Mesodermal cell (in vitro differentiated cells): ENCODE measurements at regions not wholly inside any gene's neighbourhood (a gene's known extent, or its start where the extent isn't known, plus 50 kb on each side); places are given as distances from the start of the nearest gene placed in this dataset.

Source experiments
- H3K27ac ChIP-seq: 2 replicates; pipeline ENCODE4 v1.7.0; 2013; ENCODE audit warnings: mild to moderate bottlenecking, low read depth, low read length, moderate library complexity; ENCODE audit not compliant: severe bottlenecking
- H3K36me3 ChIP-seq: 2 replicates; pipeline ENCODE4 v1.7.1; 2013; ENCODE audit warnings: mild to moderate bottlenecking, low read length, moderate library complexity; ENCODE audit not compliant: control insufficient read depth, insufficient read depth
- H3K4me1 ChIP-seq: one replicate; pipeline ENCODE4 v1.7.1; 2013; ENCODE audit warnings: mild to moderate bottlenecking, low read length; ENCODE audit not compliant: insufficient read depth, control insufficient read depth, poor library complexity, severe bottlenecking
- H3K4me3 ChIP-seq: 2 replicates; pipeline ENCODE4 v1.7.0; 2013; ENCODE audit warnings: low read length, control low read depth, mild to moderate bottlenecking; ENCODE audit not compliant: insufficient read depth, poor library complexity, severe bottlenecking; ENCODE audit errors: extremely low read depth
- H3K9me3 ChIP-seq: 2 replicates; pipeline ENCODE4 v1.7.1; 2013; ENCODE audit warnings: mild to moderate bottlenecking, low read length, moderate library complexity; ENCODE audit not compliant: control insufficient read depth
- WGBS, 2 experiments: methylation state at CpG; one replicate each; pipeline ENCODE4 v1.1.5; 2013; ENCODE audit warnings: missing lambda C conversion rate in 2 of 2; ENCODE audit not compliant: insufficient coverage in 2 of 2; 5-methylcytosine and 5-hydroxymethylcytosine counted together

- Histone ChIP-seq H3K4me3 (no peak overlapping the region), H3K4me1 (no peaks in the 10 kb centered on the region), H3K36me3 (no peaks in the 10 kb centered on the region), H3K9me3 (no peaks in the 10 kb centered on the region), H3K27ac (no peak overlapping the region)
Observed at GRCh38 chr4:121574618-121575017, 122.2 kb downstream of the ANXA5 start.

GRCh38 chr4:121567748-121568147 lies 129.0 kb downstream of the ANXA5 start:
- Histone ChIP-seq H3K4me3 (no peak overlapping the region), H3K36me3 (no peaks in the 10 kb centered on the region), H3K9me3 (no peaks in the 10 kb centered on the region), H3K27ac (no peak overlapping the region), H3K4me1 (no peaks in the 10 kb centered on the region)
- WGBS, 2 experiments, result 90 to 100% methylated on average over 2 to 3 of the region's 4 CpGs

DNA sequence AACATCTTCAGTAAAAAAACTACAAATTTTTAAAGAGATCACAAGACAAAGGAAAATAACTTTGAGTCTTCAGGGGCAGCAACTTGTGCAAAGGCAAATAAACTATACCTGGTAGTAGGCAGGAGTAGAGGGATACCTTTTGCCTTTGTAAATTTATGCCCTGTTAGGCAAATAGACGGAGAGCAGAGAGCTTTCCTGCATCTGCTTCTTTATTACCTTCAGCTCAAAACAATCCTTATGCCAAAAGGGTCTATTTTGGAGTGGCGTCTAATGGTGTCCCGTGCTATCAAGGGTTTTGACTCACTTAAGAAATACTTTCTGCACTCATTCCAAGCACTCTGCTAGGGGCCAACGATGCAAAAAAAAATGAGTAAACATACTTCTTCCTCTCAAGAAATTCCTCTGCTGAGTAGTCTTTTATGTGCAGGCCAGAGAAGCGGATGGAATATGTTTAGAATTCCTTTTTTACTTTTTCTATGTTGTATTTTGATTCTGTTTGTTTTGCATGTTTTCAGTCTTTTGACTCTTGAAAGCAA lies 131.9 kb downstream of the ANXA5 start:
- Histone ChIP-seq H3K9me3 (no peaks in the 10 kb centered on the region), H3K4me3 (no peak overlapping the region), H3K4me1 (no peaks in the 10 kb centered on the region), H3K36me3 (no peaks in the 10 kb centered on the region), H3K27ac (no peak overlapping the region)
- 90% methylated on average over 3 of the region's 5 CpGs for WGBS, 2 experiments

- no peaks in the 10 kb centered on the region for H3K4me1 ChIP-seq
- 100% methylated on average over 1 of the region's 2 CpGs; no CpG with 5 or more reads in 1 of the 2 experiments for WGBS, 2 experiments
- no peak overlapping the region for H3K4me3 ChIP-seq
Observed at GRCh38 chr4:121562811-121563210, 134.0 kb downstream of the ANXA5 start.

GRCh38 chr4:121555315-121556107 lies 141.3 kb downstream of the ANXA5 start:
- H3K4me3 ChIP-seq, result no peak overlapping the region
- H3K4me1 ChIP-seq, result peaks cover 8% of the 10 kb centered on the region
- WGBS, 2 experiments, result 75 to 88% methylated on average over 1 to 2 of the region's 4 CpGs
- H3K27ac ChIP-seq, result no peak overlapping the region
- no peaks in the 10 kb centered on the region for H3K36me3 ChIP-seq
- no peaks in the 10 kb centered on the region for H3K9me3 ChIP-seq

More at GRCh38 chr4:121562811-121563210, 134.0 kb downstream of the ANXA5 start:
- H3K27ac ChIP-seq, result no peak overlapping the region
- H3K9me3 ChIP-seq, result no peaks in the 10 kb centered on the region
- H3K36me3 ChIP-seq, result no peaks in the 10 kb centered on the region

- no peaks in the 10 kb centered on the region for H3K9me3 ChIP-seq
- H3K4me1 ChIP-seq, result peaks cover 8% of the 10 kb centered on the region
- H3K36me3 ChIP-seq, result no peaks in the 10 kb centered on the region
- H3K4me3 ChIP-seq, result no peak overlapping the region
- H3K27ac ChIP-seq, result no peak overlapping the region
- WGBS, 2 experiments, result 77 to 80% methylated on average over 1 to 2 of the region's 4 CpGs
Observed at GRCh38 chr4:121554382-121554781, 142.4 kb downstream of the ANXA5 start.

GRCh38 chr4:121551881-121552280 lies 144.9 kb downstream of the ANXA5 start:
- peaks cover 8% of the 10 kb centered on the region for H3K4me1 ChIP-seq

DNA sequence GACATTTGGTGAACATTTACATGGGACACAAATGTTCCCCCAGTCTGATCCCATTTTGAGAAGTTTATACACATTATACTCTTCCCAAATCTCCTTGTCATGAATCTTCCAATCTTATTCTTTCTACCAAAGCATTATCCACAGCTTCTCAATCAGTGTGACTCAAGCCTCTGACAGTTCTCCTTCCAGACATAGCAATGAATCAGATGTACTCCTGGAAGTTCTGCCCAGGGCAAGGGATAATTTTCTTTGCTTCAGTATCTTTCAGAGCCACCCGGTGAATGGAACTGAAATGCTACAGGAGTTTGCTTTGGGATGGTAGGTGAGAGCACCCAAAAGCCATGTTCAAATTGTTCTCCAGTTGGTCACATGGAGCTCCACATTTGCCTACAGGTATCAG lies 145.5 kb downstream of the ANXA5 start:
- Histone ChIP-seq H3K27ac (peak overlapping the region; percentile 44), H3K4me3 (no peak overlapping the region), H3K36me3 (no peaks in the 10 kb centered on the region), H3K4me1 (peaks cover 8% of the 10 kb centered on the region), H3K9me3 (no peaks in the 10 kb centered on the region)
- WGBS, 2 experiments, result 100% methylated on average over 1 of the region's 1 CpG; no CpG with 5 or more reads in 1 of the 2 experiments

More at GRCh38 chr4:121551881-121552280, 144.9 kb downstream of the ANXA5 start:
- H3K9me3 ChIP-seq, result no peaks in the 10 kb centered on the region
- H3K36me3 ChIP-seq, result no peaks in the 10 kb centered on the region
- H3K27ac ChIP-seq, result peak overlapping the region; percentile 44
- no peak overlapping the region for H3K4me3 ChIP-seq
- no CpG with 5 or more reads among the region's 1 CpG for WGBS, 2 experiments

DNA sequence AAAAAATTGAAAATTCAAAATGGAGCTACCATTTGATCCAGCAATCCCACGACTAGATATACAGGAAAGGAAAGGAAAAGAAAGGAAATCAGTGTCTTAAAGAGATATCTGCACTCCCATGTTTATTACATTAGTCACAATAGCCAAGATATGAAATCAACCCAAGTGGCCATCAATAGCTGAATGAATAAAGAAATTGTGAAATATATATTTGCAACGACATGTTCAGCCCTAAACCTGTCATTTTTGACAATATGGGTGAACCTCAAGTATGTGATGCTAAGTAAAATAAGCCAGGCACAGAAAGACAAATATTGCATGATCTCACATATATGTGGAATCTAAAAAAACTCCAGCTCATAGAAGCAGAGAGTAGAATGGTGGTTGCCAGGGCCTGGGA lies 155.1 kb downstream of the ANXA5 start:
- Histone ChIP-seq H3K4me1 (no peaks in the 10 kb centered on the region), H3K27ac (no peak overlapping the region), H3K36me3 (no peaks in the 10 kb centered on the region), H3K4me3 (no peak overlapping the region), H3K9me3 (peaks cover 3% of the 10 kb centered on the region)
- WGBS, 2 experiments, result no CpG with 5 or more reads among the region's 2 CpGs

DNA sequence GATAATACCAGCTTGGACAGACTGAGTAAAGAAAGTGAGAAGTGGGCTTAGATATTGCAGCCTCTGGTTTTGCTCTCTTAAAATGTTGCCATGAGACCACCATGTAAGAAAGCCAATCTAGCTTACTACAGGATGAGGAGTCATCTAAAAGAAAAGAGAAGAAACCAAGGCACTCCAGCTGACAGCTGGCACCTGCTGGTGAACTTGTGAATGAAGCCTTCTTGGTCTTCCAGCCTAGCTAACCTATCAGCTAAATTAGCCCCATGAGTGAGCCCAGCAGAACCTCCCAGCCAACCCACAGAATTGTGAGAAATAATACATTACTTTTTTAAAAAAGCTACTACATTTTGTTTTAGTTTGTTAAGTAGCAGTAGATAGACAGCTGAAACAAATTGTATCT lies 154.5 kb upstream of the QRFPR start:
- Histone ChIP-seq H3K9me3 (no peaks in the 10 kb centered on the region), H3K36me3 (no peaks in the 10 kb centered on the region), H3K4me1 (peaks cover 4% of the 10 kb centered on the region), H3K4me3 (no peak overlapping the region), H3K27ac (no peak overlapping the region)

DNA sequence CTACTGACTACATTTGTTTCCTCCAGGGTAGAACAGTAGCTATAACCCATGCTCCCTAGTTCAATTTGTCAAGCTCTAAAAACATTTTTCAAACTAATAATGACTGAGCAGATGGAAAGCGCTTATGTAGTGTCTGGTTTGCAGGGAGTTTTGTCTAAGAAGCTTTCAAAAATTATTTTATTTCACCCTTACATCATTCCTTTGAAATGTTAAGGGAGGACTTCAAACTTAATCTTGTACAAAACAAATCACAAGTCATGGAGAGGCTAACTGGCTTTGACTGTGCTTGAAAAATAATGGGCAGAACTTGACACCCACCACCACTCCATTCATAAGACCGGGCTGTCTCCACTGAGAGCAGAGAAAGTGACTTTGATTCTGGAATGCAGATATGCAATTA lies 153.4 kb upstream of the QRFPR start:
- Histone ChIP-seq H3K4me1 (peaks cover 4% of the 10 kb centered on the region), H3K4me3 (no peak overlapping the region), H3K36me3 (no peaks in the 10 kb centered on the region), H3K9me3 (no peaks in the 10 kb centered on the region), H3K27ac (no peak overlapping the region)
- no CpG with 5 or more reads among the region's 2 CpGs for WGBS, 2 experiments
